HL-60 (cell line): ENCODE measurements at regions not wholly inside any gene's neighbourhood (a gene's known extent, or its start where the extent isn't known, plus 50 kb on each side); places are given as distances from the start of the nearest gene placed in this dataset.

Source experiments
- DNase-seq, 2 experiments: peaks; one replicate each; pipeline ENCODE4 v3.0.0-alpha.2; 2010 to 2020; ENCODE audit warnings: low read depth in 1 of 2, low spot score in 1 of 2
- H3K27ac ChIP-seq: fragments of 250-450 bp; sonication (Bioruptor Pico); replicated peaks from 2 replicates; pipeline ENCODE4 v1.5.1; 2020; ENCODE audit warnings: mild to moderate bottlenecking, moderate library complexity
- H3K27me3 ChIP-seq: fragments of 250-450 bp; sonication (Bioruptor Pico); 2 replicates; pipeline ENCODE4 v1.5.1; 2021; ENCODE audit warnings: mild to moderate bottlenecking, moderate library complexity; ENCODE audit not compliant: insufficient read depth, poor library complexity, severe bottlenecking
- H3K4me3 ChIP-seq: replicated peaks from 2 replicates; pipeline ENCODE4 v1.5.1; 2011; ENCODE audit warnings: mild to moderate bottlenecking, control low read depth, low read length; ENCODE audit not compliant: insufficient read depth
- GABPA ChIP-seq: IDR thresholded peaks from 2 replicates; pipeline ENCODE4 v1.6.1; 2012; ENCODE audit warnings: low read depth
- POLR2AphosphoS5 ChIP-seq: IDR thresholded peaks from 2 replicates; pipeline ENCODE4 v1.6.1; 2012; ENCODE audit warnings: low read depth
- SPI1 ChIP-seq: IDR thresholded peaks from 2 replicates; pipeline ENCODE4 v1.6.1; 2012; ENCODE audit warnings: low read depth, mild to moderate bottlenecking, borderline replicate concordance
- TF ChIP-seq, protein P1 (sequence below): IDR thresholded peaks from 2 replicates; pipeline ENCODE4 v1.6.1; 2012; ENCODE audit warnings: low read depth; ENCODE audit not compliant: insufficient replicate concordance
- TF ChIP-seq, protein P2 (sequence below): IDR thresholded peaks from one replicate; pipeline ENCODE4 v1.5.1; 2011; ENCODE audit warnings: low read length, control low read depth, inconsistent platforms; ENCODE audit not compliant: insufficient read depth

DNA sequence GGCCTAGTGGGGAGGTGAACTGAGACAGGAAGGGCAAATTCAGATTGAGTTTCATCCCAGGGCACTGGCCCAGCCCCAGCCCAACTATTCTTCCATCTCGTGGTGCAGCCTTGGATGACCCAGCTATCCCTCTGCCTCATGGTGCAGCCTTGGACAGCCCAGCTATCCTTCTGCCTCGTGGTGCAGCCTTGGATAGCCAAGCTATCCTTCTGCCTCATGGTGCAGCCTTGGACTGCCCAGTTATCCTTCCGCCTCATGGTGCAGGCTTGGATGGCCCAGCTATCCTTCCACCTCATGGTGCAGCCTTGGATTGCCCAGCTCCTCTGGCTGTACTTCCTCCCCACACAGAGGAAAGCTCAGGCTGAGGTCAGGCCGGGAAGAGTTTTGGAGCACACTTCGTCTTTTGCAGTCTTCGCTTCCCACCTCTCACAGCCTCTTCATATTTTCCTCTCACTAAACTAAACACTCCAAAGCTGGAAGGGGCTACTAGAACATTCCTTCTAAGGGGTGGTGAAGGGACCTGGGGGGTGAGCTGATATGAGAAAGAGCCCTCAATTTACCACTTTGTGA, 69.8 kb upstream of the TTC34 start:
- no peak for DNase-seq
- Histone ChIP-seq H3K4me3 (no peak overlapping the region), H3K27ac (no peak overlapping the region), H3K27me3 (no peaks in the 10 kb centered on the region)
- TF ChIP-seq POLR2AphosphoS5 (no peak), SPI1 (no peak), GABPA (no peak)
- TF ChIP-seq, protein P1, sequence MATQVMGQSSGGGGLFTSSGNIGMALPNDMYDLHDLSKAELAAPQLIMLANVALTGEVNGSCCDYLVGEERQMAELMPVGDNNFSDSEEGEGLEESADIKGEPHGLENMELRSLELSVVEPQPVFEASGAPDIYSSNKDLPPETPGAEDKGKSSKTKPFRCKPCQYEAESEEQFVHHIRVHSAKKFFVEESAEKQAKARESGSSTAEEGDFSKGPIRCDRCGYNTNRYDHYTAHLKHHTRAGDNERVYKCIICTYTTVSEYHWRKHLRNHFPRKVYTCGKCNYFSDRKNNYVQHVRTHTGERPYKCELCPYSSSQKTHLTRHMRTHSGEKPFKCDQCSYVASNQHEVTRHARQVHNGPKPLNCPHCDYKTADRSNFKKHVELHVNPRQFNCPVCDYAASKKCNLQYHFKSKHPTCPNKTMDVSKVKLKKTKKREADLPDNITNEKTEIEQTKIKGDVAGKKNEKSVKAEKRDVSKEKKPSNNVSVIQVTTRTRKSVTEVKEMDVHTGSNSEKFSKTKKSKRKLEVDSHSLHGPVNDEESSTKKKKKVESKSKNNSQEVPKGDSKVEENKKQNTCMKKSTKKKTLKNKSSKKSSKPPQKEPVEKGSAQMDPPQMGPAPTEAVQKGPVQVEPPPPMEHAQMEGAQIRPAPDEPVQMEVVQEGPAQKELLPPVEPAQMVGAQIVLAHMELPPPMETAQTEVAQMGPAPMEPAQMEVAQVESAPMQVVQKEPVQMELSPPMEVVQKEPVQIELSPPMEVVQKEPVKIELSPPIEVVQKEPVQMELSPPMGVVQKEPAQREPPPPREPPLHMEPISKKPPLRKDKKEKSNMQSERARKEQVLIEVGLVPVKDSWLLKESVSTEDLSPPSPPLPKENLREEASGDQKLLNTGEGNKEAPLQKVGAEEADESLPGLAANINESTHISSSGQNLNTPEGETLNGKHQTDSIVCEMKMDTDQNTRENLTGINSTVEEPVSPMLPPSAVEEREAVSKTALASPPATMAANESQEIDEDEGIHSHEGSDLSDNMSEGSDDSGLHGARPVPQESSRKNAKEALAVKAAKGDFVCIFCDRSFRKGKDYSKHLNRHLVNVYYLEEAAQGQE: no peak
- TF ChIP-seq, protein P2, sequence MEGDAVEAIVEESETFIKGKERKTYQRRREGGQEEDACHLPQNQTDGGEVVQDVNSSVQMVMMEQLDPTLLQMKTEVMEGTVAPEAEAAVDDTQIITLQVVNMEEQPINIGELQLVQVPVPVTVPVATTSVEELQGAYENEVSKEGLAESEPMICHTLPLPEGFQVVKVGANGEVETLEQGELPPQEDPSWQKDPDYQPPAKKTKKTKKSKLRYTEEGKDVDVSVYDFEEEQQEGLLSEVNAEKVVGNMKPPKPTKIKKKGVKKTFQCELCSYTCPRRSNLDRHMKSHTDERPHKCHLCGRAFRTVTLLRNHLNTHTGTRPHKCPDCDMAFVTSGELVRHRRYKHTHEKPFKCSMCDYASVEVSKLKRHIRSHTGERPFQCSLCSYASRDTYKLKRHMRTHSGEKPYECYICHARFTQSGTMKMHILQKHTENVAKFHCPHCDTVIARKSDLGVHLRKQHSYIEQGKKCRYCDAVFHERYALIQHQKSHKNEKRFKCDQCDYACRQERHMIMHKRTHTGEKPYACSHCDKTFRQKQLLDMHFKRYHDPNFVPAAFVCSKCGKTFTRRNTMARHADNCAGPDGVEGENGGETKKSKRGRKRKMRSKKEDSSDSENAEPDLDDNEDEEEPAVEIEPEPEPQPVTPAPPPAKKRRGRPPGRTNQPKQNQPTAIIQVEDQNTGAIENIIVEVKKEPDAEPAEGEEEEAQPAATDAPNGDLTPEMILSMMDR: no peak

DNA sequence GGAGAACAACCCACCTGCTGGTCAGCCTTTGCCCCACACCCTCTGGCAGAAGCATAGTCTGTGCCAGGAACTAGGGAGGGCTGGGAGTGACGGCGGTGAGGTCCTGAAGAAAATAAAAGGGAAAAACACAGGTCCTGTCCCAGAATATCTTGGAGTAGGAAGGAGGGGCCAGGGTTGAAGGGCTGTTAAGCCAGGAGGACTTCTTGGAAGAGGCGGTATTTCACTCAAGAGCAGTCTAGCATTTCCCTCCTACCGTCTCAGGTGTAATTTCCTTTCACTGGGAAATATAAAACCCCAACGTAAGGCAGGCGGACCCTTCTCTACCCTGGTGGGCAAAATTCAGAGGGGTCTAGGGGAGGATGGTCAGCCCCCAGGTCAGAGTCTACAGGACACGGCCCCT, 72.7 kb upstream of the TTC34 start:
- Histone ChIP-seq H3K27me3 (no peaks in the 10 kb centered on the region), H3K4me3 (no peak overlapping the region), H3K27ac (no peak overlapping the region)
- no peak for DNase-seq
- TF ChIP-seq, protein P2: no peak
- TF ChIP-seq POLR2AphosphoS5: no peak
- TF ChIP-seq GABPA: no peak
- no peak for TF ChIP-seq SPI1
- TF ChIP-seq, protein P1: no peak

DNA sequence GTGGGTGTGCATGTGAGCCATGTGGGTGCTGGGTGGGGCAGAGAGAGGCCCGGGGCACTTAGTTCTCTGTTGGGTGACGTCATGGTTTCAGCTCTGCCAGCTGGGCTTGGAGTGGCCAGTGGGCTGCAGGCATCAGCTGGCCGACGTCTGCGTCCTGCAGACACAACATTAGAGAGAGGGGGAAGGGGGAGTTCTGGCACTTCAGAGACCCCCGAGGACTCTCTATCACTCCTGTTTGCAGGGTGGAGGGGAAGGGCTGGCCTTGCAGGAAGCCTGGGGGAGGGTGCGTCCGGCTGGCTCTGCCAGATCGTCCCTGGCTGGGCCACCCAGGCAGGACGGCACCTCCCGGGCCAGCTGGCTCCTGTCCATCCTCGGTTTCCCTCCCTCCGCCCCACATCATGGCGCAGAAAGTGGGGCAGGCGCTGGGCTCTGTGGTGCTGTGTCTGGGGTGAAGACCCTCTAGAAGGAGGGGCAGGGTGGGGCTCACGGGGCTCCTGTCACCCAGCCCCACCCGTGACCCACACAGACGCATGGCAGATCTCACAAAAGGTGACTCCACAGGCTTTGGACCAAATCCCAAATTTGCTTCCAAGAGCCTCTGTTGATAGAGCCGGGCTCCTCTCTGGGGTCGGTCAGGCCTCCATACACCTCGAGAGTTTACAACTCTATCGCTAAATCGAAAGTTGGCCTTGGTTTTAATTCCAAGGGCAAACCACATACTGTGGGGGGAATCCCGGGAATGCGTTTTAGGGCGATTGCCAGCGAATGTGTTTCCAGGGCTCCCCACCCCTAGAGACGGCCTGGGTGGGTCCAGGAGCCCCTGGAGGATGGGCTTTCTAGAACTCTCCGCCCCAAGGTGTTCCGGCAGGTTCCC, 73.4 kb upstream of the TTC34 start:
- TF ChIP-seq, protein P2: no peak
- TF ChIP-seq POLR2AphosphoS5 (no peak), SPI1 (no peak), GABPA (no peak)
- TF ChIP-seq, protein P1: no peak
- H3K27me3 ChIP-seq: no peaks in the 10 kb centered on the region

More for the DNA sequence above, 73.4 kb upstream of the TTC34 start:
- Histone ChIP-seq H3K27ac (no peak overlapping the region), H3K4me3 (no peak overlapping the region)
- DNase-seq: no peak
